ENCODE measurements at regions not wholly inside any gene's neighbourhood (a gene's known extent, or its start where the extent isn't known, plus 50 kb on each side); places are given as distances from the start of the nearest gene placed in this dataset.
"Not testable (repeated sequence)": the region's sequence is repeated elsewhere in the genome, so short reads cannot be mapped to it uniquely, and the experiment has no call there.

DNA sequence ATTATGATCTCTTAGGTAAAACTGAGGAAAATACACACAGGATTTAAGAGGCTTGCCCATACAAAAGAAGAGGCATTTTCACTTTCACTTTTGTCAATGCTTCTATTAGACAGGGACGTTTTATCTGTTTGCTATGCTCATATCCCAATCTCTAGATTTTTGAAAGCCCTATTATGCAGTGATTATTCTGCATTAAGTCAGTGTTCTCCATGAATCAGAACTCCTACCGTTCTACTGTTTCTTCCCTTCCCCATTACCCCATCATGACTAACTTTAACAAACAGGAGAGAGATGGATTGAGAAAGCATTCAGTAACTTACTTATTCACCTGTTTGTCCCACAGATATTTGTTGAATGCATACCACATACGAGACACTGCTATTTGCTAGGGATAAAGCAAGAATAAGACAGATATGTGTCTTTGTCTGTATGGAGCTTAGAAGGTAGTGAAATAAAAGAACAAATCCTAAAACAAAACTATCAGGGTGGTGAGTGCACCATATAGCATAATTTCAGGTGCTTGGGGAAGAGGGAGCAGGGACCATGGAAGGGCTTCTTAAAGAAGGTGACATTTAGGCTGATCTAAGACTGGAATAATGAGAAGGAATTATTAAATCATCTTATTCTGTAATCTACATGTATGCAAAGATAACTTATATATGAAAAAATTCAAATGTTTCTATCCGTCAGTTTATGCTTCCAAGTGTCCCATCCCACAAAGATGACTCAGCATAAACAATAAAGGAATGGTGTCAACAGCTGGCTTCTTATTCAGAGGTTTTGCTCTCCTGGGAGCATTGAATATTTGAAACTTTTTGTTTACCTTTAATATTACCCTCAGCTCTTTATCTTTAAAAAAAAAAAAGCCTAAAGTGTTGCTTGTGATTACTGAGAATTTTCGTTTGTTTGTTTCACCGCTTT is 328.1 kb downstream of the HINT1 start:
- H3K36me3 Mint-ChIP-seq (ENCODE audit: low read depth): no peaks in the 10 kb centered on the region
- TF ChIP-seq, protein P1, sequence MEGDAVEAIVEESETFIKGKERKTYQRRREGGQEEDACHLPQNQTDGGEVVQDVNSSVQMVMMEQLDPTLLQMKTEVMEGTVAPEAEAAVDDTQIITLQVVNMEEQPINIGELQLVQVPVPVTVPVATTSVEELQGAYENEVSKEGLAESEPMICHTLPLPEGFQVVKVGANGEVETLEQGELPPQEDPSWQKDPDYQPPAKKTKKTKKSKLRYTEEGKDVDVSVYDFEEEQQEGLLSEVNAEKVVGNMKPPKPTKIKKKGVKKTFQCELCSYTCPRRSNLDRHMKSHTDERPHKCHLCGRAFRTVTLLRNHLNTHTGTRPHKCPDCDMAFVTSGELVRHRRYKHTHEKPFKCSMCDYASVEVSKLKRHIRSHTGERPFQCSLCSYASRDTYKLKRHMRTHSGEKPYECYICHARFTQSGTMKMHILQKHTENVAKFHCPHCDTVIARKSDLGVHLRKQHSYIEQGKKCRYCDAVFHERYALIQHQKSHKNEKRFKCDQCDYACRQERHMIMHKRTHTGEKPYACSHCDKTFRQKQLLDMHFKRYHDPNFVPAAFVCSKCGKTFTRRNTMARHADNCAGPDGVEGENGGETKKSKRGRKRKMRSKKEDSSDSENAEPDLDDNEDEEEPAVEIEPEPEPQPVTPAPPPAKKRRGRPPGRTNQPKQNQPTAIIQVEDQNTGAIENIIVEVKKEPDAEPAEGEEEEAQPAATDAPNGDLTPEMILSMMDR (conservative IDR thresholded peaks at IDR 0.05): no peak
- H3K27me3 Mint-ChIP-seq (ENCODE audit: low read depth): no peaks in the 10 kb centered on the region
- H3K4me3 Mint-ChIP-seq: no peak overlapping the region
- no peak overlapping the region for H3K27ac Mint-ChIP-seq (ENCODE audit: unreplicated experiment)
- no peaks in the 10 kb centered on the region for H3K4me1 Mint-ChIP-seq
- no peak for DNase-seq (ENCODE audit: low read depth, low spot score)
- peaks cover 6% of the 10 kb centered on the region for H3K9me3 Mint-ChIP-seq

DNA sequence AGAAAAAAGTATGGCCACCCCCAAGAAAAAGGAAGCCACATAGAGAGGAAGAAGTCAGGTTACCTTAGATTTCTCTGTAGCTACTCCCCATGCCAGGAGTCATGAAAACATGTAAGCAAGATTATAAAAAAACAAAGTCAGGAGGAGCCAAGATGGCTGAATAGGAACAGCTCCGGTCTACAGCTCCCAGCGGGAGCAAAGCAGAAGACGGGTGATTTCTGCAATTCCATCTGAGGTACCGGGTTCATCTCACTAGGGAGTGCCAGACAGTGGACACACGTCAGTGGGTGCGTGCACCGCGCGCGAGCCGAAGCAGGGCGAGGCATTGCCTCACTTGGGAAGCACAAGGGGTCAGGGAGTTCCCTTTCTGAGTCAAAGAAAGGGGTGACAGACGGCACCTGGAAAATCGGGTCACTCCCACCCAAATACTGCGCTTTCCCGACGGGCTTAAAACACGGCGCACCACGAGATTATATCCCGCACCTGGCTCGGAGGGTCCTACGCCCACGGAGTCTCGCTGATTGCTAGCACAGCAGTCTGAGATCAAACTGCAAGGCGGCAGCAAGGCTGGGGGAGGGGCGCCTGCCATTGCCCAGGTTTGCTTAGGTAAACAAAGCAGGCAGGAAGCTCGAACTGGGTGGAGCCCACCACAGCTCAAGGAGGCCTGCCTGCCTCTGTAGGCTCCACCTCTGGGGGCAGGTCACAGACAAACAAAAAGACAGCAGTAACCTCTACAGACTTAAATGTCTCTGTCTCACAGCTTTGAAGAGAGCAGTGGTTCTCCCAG is 347.3 kb downstream of the HINT1 start:
- H3K4me1 Mint-ChIP-seq; H3K27me3 Mint-ChIP-seq (ENCODE audit: low read depth); DNase-seq (ENCODE audit: low read depth, low spot score); H3K36me3 Mint-ChIP-seq (ENCODE audit: low read depth); H3K4me3 Mint-ChIP-seq; H3K27ac Mint-ChIP-seq (ENCODE audit: unreplicated experiment); H3K9me3 Mint-ChIP-seq: not testable (repeated sequence)

DNA sequence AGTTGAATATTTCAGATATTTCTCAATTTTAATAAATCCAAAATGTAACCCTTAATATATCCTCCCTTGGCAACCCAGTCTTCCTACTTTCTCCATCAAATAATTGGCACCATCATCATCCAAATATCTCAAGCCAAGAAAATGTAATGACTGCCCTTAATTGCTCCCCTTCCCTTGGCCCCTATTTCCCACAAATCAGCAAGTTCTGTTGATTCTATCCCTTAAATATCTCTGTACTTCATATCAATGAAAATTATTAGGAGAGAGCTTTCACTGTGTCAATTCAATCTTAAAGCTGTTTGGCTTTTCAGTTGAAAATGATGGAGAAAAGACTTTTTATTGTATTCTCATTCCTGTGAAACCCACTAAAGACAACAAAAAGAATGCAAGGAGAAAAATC is 349.8 kb downstream of the HINT1 start:
- no peak overlapping the region for H3K27ac Mint-ChIP-seq (ENCODE audit: unreplicated experiment)
- H3K4me3 Mint-ChIP-seq: no peak overlapping the region
- H3K9me3 Mint-ChIP-seq: no peaks in the 10 kb centered on the region
- no peaks in the 10 kb centered on the region for H3K36me3 Mint-ChIP-seq (ENCODE audit: low read depth)
- no peak for DNase-seq (ENCODE audit: low read depth, low spot score)
- no peaks in the 10 kb centered on the region for H3K4me1 Mint-ChIP-seq
- H3K27me3 Mint-ChIP-seq (ENCODE audit: low read depth): no peaks in the 10 kb centered on the region
- TF ChIP-seq, protein P1 (conservative IDR thresholded peaks at IDR 0.05): no peak

DNA sequence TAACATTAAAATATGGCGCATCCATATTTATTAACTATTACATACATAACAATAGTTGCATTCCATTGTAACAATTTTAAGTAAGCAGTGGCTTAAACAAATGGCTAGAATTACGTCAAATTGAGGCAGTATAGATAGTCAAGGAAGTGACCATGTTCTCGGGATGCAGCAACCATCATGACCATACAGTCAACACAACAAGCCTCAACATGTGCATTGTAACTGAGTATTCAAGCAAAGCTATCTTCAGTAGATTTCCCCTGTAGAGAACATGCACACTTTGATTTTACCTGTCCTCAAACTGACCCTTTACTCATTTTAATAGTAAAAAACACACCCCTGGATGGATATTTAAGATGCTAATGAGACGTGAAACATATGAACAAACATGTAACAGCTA is 356.4 kb downstream of the HINT1 start:
- TF ChIP-seq, protein P1 (conservative IDR thresholded peaks at IDR 0.05): no peak
- Mint-ChIP-seq H3K4me3 (no peak overlapping the region), H3K4me1 (no peaks in the 10 kb centered on the region), H3K36me3 (ENCODE audit: low read depth) (no peaks in the 10 kb centered on the region), H3K9me3 (no peaks in the 10 kb centered on the region), H3K27ac (ENCODE audit: unreplicated experiment) (no peak overlapping the region), H3K27me3 (ENCODE audit: low read depth) (no peaks in the 10 kb centered on the region)
- DNase-seq (ENCODE audit: low read depth, low spot score): no peak

DNA sequence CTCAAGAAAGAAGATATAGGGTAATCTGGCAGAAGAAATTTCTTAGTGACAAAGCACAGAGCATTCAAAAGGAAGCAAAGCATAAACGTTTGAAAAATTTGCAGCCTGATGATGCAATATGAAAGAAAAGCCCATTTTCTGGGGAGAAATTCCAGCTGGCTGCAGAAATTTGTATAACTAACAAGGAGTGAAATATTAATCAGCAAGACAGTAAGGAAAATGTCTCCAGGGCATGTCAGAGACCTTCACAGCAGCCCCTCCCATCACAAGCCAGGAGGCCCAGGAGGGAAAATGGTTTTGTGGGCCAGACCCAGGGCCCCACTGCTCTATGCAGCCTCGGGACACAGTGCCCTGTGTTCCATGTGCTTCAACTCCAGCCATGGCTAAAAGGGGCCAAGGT is 359.4 kb downstream of the HINT1 start:
- TF ChIP-seq, protein P1 (conservative IDR thresholded peaks at IDR 0.05): no peak
- Mint-ChIP-seq H3K4me1 (no peaks in the 10 kb centered on the region), H3K36me3 (ENCODE audit: low read depth) (no peaks in the 10 kb centered on the region), H3K27me3 (ENCODE audit: low read depth) (no peaks in the 10 kb centered on the region), H3K27ac (ENCODE audit: unreplicated experiment) (no peak overlapping the region), H3K9me3 (peaks cover 7% of the 10 kb centered on the region), H3K4me3 (no peak overlapping the region)
- no peak for DNase-seq (ENCODE audit: low read depth, low spot score)

DNA sequence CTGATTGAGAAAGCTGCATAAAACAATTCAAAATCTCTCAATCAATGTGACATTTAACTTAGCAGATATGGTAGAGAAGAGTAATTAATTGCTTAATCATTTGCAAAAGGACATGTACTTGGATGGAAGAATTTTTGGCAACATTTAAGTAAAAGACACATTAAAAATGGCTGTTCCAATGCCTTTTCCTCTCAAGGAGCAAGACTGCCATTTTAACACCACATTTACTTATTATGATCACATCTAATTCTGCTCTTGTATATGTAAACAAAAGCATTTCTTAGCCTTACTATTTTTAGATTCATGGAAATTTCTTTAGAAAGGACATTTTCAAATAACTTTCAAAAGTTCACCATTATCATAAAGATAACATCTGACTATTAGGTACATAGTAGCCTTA is 360.0 kb downstream of the HINT1 start:
- no peaks in the 10 kb centered on the region for H3K4me1 Mint-ChIP-seq
- no peak overlapping the region for H3K4me3 Mint-ChIP-seq
- peaks cover 7% of the 10 kb centered on the region for H3K9me3 Mint-ChIP-seq
- H3K36me3 Mint-ChIP-seq (ENCODE audit: low read depth): no peaks in the 10 kb centered on the region
- H3K27me3 Mint-ChIP-seq (ENCODE audit: low read depth): no peaks in the 10 kb centered on the region
- DNase-seq (ENCODE audit: low read depth, low spot score): no peak
- H3K27ac Mint-ChIP-seq (ENCODE audit: unreplicated experiment): no peak overlapping the region
- TF ChIP-seq, protein P1 (conservative IDR thresholded peaks at IDR 0.05): no peak
